GM19099 (cell line): ENCODE measurements at regions not wholly inside any gene's neighbourhood (a gene's known extent, or its start where the extent isn't known, plus 50 kb on each side); places are given as distances from the start of the nearest gene placed in this dataset.

ENCODE experiments used
- POLR2A ChIP-seq: IDR thresholded peaks from 3 replicates; pipeline ENCODE4 v1.6.1; 2011; ENCODE audit warnings: low read depth; ENCODE audit not compliant: insufficient read length; ENCODE audit errors: extremely low read depth

DNA sequence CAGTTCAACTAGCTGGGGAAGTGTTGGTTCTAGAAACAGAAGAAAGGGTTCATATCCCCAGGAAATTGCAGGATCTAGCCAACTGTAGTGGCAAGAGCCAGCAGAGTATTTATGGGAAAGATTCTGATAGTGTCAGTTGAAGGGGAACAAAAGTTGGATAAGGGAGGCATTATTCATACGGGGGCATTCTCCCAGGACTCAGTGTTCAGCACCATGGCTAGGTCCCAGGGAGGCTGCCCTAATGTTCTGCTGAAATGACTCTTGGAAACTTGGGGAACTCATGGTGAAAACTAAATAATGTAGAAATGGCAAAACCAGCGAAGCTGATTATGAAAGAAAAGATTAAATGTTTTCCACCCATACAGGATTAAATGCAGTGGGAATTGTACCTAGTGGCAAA is 543.7 kb downstream of the TRIB2 start:
- no peak for TF ChIP-seq POLR2A

DNA sequence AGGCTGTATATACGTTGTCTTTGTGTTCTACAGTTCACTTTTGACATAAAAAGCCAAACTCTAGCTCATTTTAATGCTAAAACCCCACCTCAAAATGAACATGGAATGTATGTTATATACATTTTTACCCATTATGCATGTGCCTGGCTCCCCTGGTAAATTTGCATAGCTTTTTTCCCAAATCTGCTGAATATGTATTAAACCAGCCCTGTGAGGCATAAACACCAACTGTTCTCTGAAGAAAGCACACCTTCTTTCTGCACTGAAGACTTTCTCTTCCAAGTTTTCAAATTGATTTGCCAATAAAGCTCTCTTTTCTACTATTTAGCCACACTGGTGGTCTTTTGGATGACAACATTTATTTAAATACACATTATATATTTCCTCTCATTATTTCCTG is 549.4 kb downstream of the TRIB2 start:
- TF ChIP-seq POLR2A = no peak

DNA sequence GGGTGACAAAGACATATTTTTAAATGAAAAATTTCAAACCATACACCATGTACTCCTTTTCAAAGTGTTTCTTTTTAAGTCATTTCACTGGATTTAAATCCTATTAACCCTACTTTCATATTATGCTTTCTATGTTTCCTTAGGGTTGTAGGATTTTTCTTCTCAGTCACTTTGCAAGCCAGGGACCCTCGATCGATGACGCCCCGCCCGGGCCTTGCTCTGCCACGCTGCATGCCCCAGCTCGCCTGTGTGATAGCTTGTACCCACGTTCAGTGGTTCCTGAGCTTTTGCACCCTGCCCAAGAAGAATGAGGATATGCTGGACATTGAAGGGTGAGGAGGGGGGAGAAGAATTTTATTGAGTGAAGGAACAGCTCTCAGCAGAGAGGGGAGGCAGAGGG is 568.0 kb downstream of the TRIB2 start:
- TF ChIP-seq POLR2A = no peak

DNA sequence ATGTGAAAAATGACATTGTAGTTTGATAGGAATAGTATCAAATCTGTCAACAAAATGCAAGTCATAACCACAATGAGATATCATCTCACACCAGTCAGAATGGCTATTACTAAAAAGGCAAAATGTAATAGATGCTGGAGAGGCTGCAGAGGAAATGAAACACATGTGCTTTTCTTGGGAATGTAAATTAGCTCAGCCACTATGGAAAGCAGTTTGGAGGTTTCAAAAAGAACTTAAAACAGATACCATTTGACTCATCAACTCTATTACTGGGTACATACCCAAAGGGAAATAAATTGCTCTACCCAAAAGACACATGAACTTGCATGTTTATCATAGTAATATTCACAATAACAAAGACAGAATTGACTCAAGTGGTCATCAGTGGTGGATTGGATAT is 572.6 kb downstream of the TRIB2 start:
- no peak for TF ChIP-seq POLR2A

DNA sequence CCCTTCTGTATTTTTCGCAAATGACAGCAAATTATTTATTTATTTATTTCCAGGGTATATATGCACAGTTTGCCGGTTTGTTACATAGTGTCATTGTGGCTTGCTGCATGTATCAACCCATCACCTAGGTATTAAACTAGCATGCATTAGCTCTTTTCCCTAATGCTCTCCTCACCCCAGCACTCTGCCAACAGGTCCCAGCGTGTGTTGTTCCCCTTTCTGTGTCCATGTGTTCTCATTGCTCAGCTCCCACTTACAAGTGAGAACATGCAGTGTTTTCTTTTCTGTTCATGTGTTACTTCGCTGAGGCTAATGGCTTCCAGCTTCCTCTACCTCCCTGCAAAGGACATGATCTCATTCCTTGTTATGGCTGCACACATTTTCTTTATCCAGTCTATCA is 592.3 kb downstream of the TRIB2 start:
- no peak for TF ChIP-seq POLR2A

DNA sequence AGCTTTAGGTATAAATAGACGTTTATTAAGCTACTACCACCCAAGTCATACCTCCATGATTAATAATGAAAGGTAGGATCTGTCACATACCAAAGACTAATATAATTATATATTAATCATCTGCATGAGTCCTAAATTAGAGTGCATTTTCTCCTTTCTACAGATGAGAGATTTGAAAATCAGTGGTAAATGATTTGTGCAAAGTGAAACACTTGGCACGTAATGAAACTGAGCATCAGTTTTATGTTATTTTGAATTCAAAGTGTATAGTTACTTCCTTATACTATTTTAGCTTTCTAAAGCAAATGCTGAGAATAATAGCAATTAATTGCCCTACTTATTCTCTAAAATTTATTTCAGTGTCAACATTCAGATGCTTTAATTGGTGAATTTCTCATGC is 615.3 kb downstream of the TRIB2 start:
- TF ChIP-seq POLR2A = no peak

DNA sequence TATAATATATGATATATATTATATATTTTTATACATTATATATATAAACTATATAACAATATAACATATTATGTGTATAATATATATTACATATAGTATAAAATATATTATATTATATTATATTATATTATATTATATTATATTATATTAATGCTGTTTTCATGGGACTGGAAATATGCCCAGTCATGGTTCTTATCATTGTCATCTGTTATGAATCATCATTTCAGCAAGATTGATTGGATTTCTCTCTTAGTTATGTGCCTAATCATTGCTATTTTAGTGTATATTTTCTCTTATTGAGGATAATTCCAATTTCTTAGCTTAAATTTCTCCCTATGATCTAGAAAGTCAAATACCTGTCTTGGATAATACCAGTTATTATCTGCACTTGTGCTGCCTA is 617.8 kb downstream of the TRIB2 start:
- no peak for TF ChIP-seq POLR2A

DNA sequence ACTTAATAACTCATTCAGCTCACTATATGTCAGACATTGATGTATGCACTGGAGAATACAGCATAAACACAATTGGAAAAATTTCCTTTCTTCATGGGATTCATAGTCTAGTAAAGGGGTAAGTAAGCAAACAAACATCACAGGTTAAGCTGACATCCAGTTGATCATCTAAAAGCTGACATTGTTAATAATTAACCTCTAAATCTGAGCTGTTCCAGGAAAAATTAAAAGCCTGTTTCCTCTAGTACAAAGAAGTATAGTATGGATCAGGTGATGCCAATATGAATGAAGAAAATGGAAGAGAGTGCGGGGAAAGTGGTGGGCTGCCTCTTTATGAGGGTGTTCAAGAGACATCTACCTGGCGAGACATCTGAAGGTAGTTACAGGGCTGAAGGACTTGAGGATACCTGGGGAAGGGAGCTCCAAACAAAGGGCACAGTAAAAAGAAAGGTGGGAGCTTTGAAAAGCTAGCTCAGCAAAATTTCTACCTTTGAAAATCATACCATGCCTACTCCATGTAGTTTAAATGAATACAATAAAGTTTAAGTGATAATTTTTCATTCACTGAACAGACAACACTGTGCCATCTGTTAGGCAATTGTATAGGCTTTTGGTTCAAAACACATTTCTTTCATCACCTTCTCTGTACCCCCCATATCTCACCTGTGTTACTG is 619.3 kb downstream of the TRIB2 start:
- no peak for TF ChIP-seq POLR2A

DNA sequence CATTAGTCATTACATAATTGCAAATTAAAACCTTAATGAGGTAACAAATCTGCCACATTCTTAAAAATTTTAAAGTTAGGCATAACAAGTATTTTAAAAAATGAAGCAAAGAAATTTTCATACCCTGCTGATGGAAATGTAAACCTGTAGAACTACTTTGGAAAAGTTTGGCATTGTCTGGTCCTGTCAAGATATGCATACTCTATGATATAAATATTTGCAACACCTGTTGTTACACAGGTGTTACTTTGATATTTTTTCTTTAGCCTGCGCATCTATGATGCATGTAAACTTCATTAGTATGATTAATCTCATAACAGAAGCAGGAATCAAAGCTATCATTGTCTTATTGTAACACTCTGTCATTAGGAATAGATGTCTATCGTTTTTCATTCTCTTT is 634.3 kb downstream of the TRIB2 start:
- no peak for TF ChIP-seq POLR2A

DNA sequence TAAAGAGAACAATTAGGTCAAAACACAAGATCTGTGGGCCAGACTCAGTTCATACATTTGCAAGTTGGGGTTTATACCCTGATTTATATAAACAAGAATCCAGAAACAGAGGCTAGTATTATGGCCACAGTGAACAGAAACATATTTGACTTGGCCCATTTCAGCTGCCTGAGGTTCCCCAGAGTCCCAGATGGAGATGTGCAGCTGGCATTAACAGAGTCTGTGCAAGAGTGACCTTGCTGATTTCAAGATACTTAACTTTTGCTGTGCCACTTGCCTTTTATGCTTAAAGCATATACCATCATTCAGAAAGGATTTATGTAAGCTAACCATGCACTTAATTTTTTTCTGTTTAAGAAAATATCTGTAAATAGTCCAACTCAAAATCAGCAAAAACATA is 636.3 kb downstream of the TRIB2 start:
- TF ChIP-seq POLR2A = no peak

DNA sequence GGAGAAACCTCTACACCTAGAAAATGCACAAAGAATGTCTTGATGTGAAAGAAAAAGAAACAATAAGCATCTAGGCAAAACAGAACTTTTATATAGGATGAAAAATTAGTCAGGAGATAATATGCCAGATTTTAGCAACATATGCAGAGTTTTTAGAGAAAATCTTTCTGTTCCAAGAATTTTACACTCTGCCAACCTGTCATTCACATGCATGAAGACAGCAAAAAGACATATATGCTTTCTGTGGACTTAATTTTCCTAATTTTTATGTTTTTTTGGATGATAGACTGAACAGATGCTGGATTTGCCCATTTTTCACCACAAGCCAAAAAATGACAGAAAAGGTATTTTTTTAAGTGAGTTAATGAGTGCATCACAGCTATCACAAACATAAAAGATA is 637.3 kb downstream of the TRIB2 start:
- no peak for TF ChIP-seq POLR2A

DNA sequence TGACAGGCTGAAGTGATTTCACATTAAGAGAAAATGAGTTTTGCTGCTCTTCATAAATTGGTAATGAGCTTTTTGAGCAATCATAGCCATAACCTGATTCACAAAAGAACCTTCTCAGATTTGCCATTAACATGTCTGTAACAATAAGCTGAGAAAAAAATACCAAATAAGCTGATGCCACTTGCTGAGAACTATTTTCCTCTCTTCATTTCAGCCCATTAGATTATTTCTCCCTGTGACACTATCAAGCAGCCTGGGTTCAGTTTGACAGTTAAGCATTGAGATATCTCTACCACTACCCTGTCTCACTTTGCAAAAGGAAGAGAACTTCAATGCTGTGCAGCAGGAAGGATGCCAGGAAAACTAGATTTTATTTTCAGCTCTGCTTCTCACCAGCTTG is 673.9 kb downstream of the TRIB2 start:
- no peak for TF ChIP-seq POLR2A

DNA sequence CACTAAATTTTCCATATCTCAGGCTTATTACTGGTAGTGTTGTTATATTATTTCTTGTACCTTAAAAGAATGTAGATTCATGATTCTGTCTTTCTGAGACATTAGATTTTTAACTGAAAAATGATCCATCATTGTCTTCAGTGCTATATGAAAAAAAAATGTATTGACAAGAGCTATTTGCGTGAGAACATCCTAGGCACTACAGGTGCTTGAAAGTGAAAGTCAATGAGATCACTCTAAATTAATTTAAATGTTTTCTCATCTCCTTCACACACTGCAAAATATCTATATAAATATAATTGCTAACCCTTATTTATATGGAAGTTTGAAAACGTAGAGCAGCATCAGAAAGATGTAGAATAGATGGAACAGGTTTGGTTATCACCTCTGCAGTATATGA is 684.6 kb downstream of the TRIB2 start:
- TF ChIP-seq POLR2A = no peak

DNA sequence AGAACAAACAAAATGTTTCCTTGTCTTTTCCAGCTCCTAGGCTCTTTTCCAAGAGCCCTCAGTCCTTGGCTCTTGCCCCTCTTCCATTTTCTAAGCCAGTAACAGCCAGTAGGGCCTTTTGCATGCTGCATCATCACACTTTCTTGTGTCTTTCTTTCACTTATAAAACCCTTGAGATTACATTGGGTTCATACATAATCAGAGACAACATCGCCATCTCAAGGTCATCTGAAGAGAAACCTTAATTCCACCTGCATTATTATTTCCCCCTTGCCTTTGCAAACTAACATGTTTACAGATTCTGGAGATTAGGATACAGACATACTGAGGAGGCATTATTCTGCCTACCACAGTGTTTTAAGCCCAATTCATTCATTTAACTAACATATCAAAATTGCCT is 697.3 kb downstream of the TRIB2 start:
- no peak for TF ChIP-seq POLR2A

DNA sequence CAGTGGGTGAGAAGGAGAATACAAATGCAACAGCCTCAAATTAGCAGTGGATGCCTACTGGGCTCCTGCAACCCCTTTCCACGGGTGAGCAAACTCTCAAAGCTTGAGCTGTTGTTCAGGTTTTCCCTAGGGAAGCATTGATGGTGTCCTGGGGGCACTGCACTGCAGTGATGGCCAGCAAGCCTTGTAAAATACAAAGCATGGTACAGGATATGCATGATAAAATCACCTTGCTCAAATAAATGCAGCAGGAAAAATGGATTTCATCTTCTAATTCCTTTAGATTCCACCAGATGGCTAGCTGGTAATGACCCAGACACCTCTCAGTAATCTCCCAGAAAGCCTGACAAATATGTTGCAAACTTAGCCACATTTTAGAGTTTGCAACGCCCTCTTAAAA is 698.2 kb downstream of the TRIB2 start:
- no peak for TF ChIP-seq POLR2A

DNA sequence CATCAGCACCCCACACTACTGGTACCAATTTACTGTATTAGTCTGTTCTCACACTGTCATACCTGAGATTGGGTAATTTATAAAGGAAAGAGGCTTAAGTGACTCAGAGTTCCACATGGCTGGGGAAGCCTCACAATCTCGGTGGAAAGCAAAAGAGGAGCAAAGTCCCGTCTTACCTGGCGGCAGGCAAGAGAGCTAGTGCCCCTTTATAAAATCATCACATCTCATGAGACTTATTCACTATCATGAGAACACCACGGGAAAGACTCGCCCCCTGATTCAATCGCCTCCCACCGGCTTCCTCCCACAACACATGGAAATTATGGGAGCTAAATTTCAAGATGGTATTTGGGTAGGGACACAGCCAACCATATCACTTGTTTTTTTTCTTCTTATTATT is 717.2 kb downstream of the TRIB2 start:
- no peak for TF ChIP-seq POLR2A

DNA sequence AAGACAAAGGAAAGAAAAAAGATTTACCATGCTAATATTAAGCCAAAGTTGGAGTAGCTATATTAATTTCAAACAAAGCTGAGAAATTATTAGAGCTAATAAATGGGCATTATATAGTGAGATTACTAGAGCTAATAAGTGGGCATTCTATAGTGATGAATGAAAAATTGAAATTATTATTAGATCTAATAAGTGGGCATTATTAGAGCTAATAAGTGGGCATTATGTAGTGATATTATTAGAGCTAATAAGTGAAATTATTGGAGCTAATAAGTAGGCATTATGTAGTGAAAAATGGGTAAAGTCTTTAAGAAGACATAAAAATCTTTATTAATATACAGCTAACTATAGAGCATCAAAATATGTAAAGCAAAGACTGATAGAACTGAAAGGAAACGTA is 745.7 kb downstream of the TRIB2 start:
- TF ChIP-seq POLR2A = no peak
